SK-N-SH (cell line): ENCODE measurements at regions not wholly inside any gene's neighbourhood (a gene's known extent, or its start where the extent isn't known, plus 50 kb on each side); places are given as distances from the start of the nearest gene placed in this dataset.

Source experiments
- CTCF ChIA-PET: fragments of 300-600, 350-600 bp; formaldehyde crosslinking; extraction: SDS; loops from one replicate; lab custom pipeline; 2021; lab: Yijun Ruan, JAX
- POLR2A ChIA-PET: fragments of 350-600 bp; sonication (Branson Sonifier 250); formaldehyde crosslinking; extraction: SDS; loops from one replicate; lab custom pipeline; 2020; ENCODE audit warnings: antibody characterized with exemption, inconsistent platforms; lab: Yijun Ruan, JAX
- DNase-seq: peaks from one replicate; pipeline ENCODE4 v3.0.0; 2012
- H2AFZ ChIP-seq: fragments of 200-600 bp; sonication (generic); 2 replicates; pipeline ENCODE4 v1.8.1; 2016; ENCODE audit warnings: antibody characterized with exemption, mild to moderate bottlenecking, low read depth
- H3F3A ChIP-seq: fragments of 200-600 bp; sonication (generic); replicated peaks from 2 replicates; pipeline ENCODE3; 2016; ENCODE audit warnings: antibody characterized with exemption, mild to moderate bottlenecking; ENCODE audit not compliant: insufficient read depth
- H3K27ac ChIP-seq, 2 experiments: fragments of 200-500 bp in 1 of 2; fragments of 200-600 bp in 1 of 2; sonication (Bioruptor generic) in 1 of 2; sonication (generic), shearing (Covaris generic) in 1 of 2; 2 replicates each; pipeline versions ENCODE4 v1.5.1 to v1.6.1; 2014 to 2016; ENCODE audit warnings: low read depth in 2 of 2, inconsistent platforms in 1 of 2, low read length in 1 of 2, mild to moderate bottlenecking in 1 of 2, mixed read lengths in 1 of 2
- H3K27me3 ChIP-seq: fragments of 200-600 bp; sonication (generic), shearing (Covaris generic); 2 replicates; pipeline ENCODE4 v1.6.1; 2016; ENCODE audit warnings: mixed run types; ENCODE audit not compliant: insufficient read depth
- H3K36me3 ChIP-seq, 2 experiments: fragments of 200-500 bp in 1 of 2; fragments of 200-600 bp in 1 of 2; sonication (Bioruptor generic) in 1 of 2; sonication (generic) in 1 of 2; replicated peaks in 1 of 2; 2 replicates each; pipeline versions ENCODE3 to v1.5.1; 2014 to 2016; ENCODE audit warnings: low read length in 1 of 2, mild to moderate bottlenecking in 1 of 2; ENCODE audit not compliant: insufficient read depth in 2 of 2, control insufficient read depth in 1 of 2
- H3K4me1 ChIP-seq, 2 experiments: fragments of 200-500 bp in 1 of 2; fragments of 200-600 bp in 1 of 2; sonication (Bioruptor generic) in 1 of 2; sonication (generic), shearing (Covaris generic) in 1 of 2; 2 replicates each; pipeline versions ENCODE4 v1.5.1 to v1.6.1; 2014 to 2016; ENCODE audit warnings: low read depth in 1 of 2, low read length in 1 of 2, mixed run types in 1 of 2; ENCODE audit not compliant: insufficient read depth in 2 of 2, control insufficient read depth in 1 of 2
- H3K4me2 ChIP-seq: fragments of 200-600 bp; sonication (generic), shearing (Covaris generic); 2 replicates; pipeline ENCODE4 v1.6.1; 2017; ENCODE audit warnings: mixed run types
- H3K4me3 ChIP-seq, 2 experiments: fragments of 200-500 bp in 1 of 2; fragments of 200-600 bp in 1 of 2; sonication (Bioruptor generic) in 1 of 2; sonication (generic), shearing (Covaris generic) in 1 of 2; 2 replicates each; pipeline versions ENCODE4 v1.5.1 to v1.8.1; 2014 to 2016; ENCODE audit warnings: low read depth in 2 of 2, inconsistent platforms in 1 of 2, low read length in 1 of 2, mild to moderate bottlenecking in 1 of 2, mixed read lengths in 1 of 2, moderate library complexity in 1 of 2
- H3K79me2 ChIP-seq: fragments of 200-600 bp; sonication (generic); 2 replicates; pipeline ENCODE4 v1.8.1; 2017; ENCODE audit warnings: mild to moderate bottlenecking; ENCODE audit not compliant: insufficient read depth
- H3K9ac ChIP-seq: fragments of 200-600 bp; sonication (generic); 2 replicates; pipeline ENCODE4 v1.6.1; 2017; ENCODE audit warnings: mixed run types
- H3K9me2 ChIP-seq: fragments of 200-600 bp; sonication (generic); 2 replicates; pipeline ENCODE4 v1.6.1; 2017; ENCODE audit warnings: mixed run types
- H3K9me3 ChIP-seq: fragments of 200-600 bp; sonication (generic); 2 replicates; pipeline ENCODE4 v1.6.1; 2017; ENCODE audit warnings: mixed run types, mild to moderate bottlenecking, moderate library complexity
- H4K20me1 ChIP-seq: fragments of 200-600 bp; sonication (generic); 2 replicates; pipeline ENCODE4 v1.6.1; 2017; ENCODE audit warnings: mild to moderate bottlenecking, mixed run types; ENCODE audit not compliant: insufficient read depth
- FOSL2 ChIP-seq: IDR thresholded peaks from 2 replicates; pipeline ENCODE4 v1.4.0; 2012; ENCODE audit warnings: low read depth, mild to moderate bottlenecking, moderate library complexity, borderline replicate concordance
- FOXJ3 ChIP-seq: sonication (generic); formaldehyde crosslinking; IDR thresholded peaks from 2 replicates; pipeline ENCODE4 v1.5.1; 2020; ENCODE audit warnings: mild to moderate bottlenecking, missing genetic modification reagents
- MXI1 ChIP-seq: IDR thresholded peaks from 2 replicates; pipeline ENCODE4 v1.6.1; 2012; ENCODE audit warnings: mild to moderate bottlenecking, low read depth, low read length, improper control_type of control experiment
- POLR2AphosphoS5 ChIP-seq: IDR thresholded peaks from 2 replicates; pipeline ENCODE4 v1.6.1; 2012; ENCODE audit warnings: low read depth, low read length
- RAD21 ChIP-seq: IDR thresholded peaks from 2 replicates; pipeline ENCODE4 v1.6.1; 2012; ENCODE audit warnings: mild to moderate bottlenecking, low read length
- REST ChIP-seq: IDR thresholded peaks from 2 replicates; pipeline ENCODE4 v1.6.1; 2012; ENCODE audit warnings: mild to moderate bottlenecking, low read depth, low read length, moderate library complexity
- WGBS: methylation state at CpG from one replicate; pipeline ENCODE4 v1.1.6; 2017; ENCODE audit warnings: low lambda C conversion rate; 5-methylcytosine and 5-hydroxymethylcytosine counted together
- TF ChIP-seq, protein P1 (sequence below): IDR thresholded peaks from 2 replicates; pipeline ENCODE4 v1.4.0; 2012; ENCODE audit warnings: low read depth, borderline replicate concordance
- TF ChIP-seq, protein P2 (sequence below): fragments of 200-600 bp; sonication (generic); IDR thresholded peaks from 2 replicates; pipeline ENCODE4 v1.6.1; 2017; ENCODE audit warnings: antibody characterized with exemption, mild to moderate bottlenecking, moderate library complexity

GRCh38 chr6:33907227-33907626, 103.4 kb upstream of the MLN start:
- H2AFZ ChIP-seq, result no peak overlapping the region
- H3K4me1 ChIP-seq, result no peaks in the 10 kb centered on the region; a peak in 1 of 4 replicates
- 46% methylated on average over 5 of the region's 5 CpGs for WGBS
- DNase-seq, result no peak
- ChIA-PET POLR2A (no interaction called here), CTCF (no interaction called here)
- no peak overlapping the region for H3K4me2 ChIP-seq
- no peaks in the 10 kb centered on the region for H3K79me2 ChIP-seq
- H3K4me3 ChIP-seq, result no peak overlapping the region
- TF ChIP-seq, protein P1, sequence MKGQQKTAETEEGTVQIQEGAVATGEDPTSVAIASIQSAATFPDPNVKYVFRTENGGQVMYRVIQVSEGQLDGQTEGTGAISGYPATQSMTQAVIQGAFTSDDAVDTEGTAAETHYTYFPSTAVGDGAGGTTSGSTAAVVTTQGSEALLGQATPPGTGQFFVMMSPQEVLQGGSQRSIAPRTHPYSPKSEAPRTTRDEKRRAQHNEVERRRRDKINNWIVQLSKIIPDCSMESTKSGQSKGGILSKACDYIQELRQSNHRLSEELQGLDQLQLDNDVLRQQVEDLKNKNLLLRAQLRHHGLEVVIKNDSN, result no peak
- TF ChIP-seq RAD21 (no peak), FOXJ3 (CRISPR knock-in tag) (no peak), MXI1 (no peak), FOSL2 (no peak), POLR2AphosphoS5 (no peak)
- TF ChIP-seq, protein P2, sequence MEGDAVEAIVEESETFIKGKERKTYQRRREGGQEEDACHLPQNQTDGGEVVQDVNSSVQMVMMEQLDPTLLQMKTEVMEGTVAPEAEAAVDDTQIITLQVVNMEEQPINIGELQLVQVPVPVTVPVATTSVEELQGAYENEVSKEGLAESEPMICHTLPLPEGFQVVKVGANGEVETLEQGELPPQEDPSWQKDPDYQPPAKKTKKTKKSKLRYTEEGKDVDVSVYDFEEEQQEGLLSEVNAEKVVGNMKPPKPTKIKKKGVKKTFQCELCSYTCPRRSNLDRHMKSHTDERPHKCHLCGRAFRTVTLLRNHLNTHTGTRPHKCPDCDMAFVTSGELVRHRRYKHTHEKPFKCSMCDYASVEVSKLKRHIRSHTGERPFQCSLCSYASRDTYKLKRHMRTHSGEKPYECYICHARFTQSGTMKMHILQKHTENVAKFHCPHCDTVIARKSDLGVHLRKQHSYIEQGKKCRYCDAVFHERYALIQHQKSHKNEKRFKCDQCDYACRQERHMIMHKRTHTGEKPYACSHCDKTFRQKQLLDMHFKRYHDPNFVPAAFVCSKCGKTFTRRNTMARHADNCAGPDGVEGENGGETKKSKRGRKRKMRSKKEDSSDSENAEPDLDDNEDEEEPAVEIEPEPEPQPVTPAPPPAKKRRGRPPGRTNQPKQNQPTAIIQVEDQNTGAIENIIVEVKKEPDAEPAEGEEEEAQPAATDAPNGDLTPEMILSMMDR, result no peak
- no peak overlapping the region for H3K27ac ChIP-seq
- peaks cover 18% of the 10 kb centered on the region for H3K27me3 ChIP-seq
- H4K20me1 ChIP-seq, result no peaks in the 10 kb centered on the region
- no peaks in the 10 kb centered on the region for H3K36me3 ChIP-seq
- no peaks in the 10 kb centered on the region for H3K9me2 ChIP-seq
- H3K9ac ChIP-seq, result no peak overlapping the region
- H3K9me3 ChIP-seq, result no peaks in the 10 kb centered on the region
- H3F3A ChIP-seq, result no peaks in the 10 kb centered on the region

DNA sequence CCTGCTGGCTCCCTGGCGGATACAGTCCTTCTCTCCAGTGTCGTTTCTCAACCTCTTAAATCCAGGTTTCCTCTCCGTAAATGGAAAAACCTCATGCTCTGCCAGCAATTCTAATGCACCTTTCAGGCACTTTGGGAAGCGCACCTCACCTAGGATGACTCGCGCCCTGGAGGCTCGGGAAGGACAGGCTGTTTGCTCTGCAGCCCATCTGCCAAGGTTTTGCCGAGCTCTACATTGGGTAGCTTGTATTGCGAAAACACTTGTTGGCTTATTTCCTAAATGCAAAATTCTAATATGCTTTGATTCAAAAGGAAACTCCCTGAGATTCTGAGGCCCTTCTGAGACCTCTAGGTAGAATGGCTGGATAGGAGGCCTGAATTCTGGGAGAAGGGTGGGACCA, 102.6 kb upstream of the MLN start:
- H3K36me3 ChIP-seq, result no peaks in the 10 kb centered on the region
- H3K27me3 ChIP-seq, result peaks cover 18% of the 10 kb centered on the region
- no peak for TF ChIP-seq REST
- no peak for TF ChIP-seq RAD21
- TF ChIP-seq FOSL2, result no peak
- DNase-seq, result no peak
- no peak overlapping the region for H3K9ac ChIP-seq
- H3K79me2 ChIP-seq, result no peaks in the 10 kb centered on the region
- no peak overlapping the region for H3K4me3 ChIP-seq
- H4K20me1 ChIP-seq, result no peaks in the 10 kb centered on the region
- no peaks in the 10 kb centered on the region for H3F3A ChIP-seq
- no peak overlapping the region for H2AFZ ChIP-seq
- H3K9me3 ChIP-seq, result no peaks in the 10 kb centered on the region
- H3K9me2 ChIP-seq, result no peaks in the 10 kb centered on the region
- POLR2A ChIA-PET, result no interaction called here
- 79% methylated on average over 7 of the region's 9 CpGs for WGBS
- CTCF ChIA-PET, result no interaction called here
- no peak overlapping the region for H3K4me2 ChIP-seq
- no peaks in the 10 kb centered on the region; a peak in 1 of 4 replicates for H3K4me1 ChIP-seq
- H3K27ac ChIP-seq, result no peak overlapping the region
